ENCODE measurements at regions not wholly inside any gene's neighbourhood (a gene's known extent, or its start where the extent isn't known, plus 50 kb on each side); places are given as distances from the start of the nearest gene placed in this dataset.
"Not testable (repeated sequence)": the region's sequence is repeated elsewhere in the genome, so short reads cannot be mapped to it uniquely, and the experiment has no call there.

DNA sequence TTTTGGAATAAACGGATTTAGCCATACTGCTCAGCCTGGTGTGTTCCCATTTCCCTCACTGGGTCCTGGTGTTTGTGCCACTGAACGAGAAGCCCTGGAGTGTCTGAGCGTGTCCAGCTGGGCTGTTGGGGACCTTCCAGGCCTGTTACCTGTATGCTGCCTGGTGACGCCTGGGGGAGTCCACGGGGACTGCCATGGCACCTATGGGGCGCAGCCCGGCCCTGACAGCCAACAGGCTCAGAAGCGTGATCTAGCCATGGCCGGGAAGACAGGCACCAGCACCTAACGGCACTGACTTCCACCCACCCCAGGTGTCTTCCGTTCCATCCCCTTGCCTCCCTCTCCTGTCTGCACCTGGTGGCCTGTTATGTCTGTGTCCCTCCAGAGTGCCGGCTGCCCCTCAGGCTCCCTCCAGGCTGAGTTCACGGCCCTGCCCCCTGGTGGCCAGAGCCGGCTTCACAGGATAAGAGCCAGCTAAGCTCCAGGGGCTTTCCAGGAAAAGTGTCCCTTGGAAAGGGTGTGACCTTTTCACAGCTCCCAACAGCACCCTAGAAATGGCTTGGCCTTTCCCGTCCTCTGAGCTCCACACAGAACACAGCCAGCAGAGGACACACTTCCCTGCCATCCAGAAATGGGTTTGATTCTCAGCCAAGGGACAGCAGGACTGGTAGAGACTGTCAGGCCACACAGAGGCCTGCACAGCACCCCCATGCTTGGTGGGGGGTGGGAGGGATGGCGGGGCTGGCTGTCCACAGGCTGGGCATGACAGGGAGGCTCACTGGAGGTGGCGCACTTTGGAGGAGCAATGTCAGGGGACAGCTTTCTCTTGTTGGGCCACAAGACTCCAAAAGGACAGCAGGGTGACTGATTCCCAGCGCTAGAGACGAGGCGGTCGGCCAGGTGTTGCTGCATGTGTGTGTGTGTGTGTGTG, 64.0 kb upstream of the LYSMD4 start:
- H2AFZ ChIP-seq (ENCODE audit: low read length); ATAC-seq; H3K9me3 ChIP-seq (ENCODE audit: low read length); H3K36me3 ChIP-seq (ENCODE audit: low read depth, low read length); H3K27me3 ChIP-seq (ENCODE audit: low read length); H3K9ac ChIP-seq (ENCODE audit: low read length); H3K79me2 ChIP-seq (ENCODE audit: low read length); H3K4me1 ChIP-seq (ENCODE audit: insufficient read depth, low read length); H4K20me1 ChIP-seq (ENCODE audit: low read length); CTCF ChIA-PET; H3K27ac ChIP-seq (ENCODE audit: low read length); H3K9me2 ChIP-seq (replicated peaks; ENCODE audit: low read length); POLR2A ChIA-PET (ENCODE audit: unreplicated experiment); DNase-seq; H3K4me3 ChIP-seq (ENCODE audit: low read length); intact Hi-C loops (cut with micrococcal nuclease); H3K4me2 ChIP-seq (ENCODE audit: low read length); H3F3A ChIP-seq (ENCODE audit: low read length, unreplicated experiment); BruUV-seq (replicated peaks): not testable (repeated sequence)

DNA sequence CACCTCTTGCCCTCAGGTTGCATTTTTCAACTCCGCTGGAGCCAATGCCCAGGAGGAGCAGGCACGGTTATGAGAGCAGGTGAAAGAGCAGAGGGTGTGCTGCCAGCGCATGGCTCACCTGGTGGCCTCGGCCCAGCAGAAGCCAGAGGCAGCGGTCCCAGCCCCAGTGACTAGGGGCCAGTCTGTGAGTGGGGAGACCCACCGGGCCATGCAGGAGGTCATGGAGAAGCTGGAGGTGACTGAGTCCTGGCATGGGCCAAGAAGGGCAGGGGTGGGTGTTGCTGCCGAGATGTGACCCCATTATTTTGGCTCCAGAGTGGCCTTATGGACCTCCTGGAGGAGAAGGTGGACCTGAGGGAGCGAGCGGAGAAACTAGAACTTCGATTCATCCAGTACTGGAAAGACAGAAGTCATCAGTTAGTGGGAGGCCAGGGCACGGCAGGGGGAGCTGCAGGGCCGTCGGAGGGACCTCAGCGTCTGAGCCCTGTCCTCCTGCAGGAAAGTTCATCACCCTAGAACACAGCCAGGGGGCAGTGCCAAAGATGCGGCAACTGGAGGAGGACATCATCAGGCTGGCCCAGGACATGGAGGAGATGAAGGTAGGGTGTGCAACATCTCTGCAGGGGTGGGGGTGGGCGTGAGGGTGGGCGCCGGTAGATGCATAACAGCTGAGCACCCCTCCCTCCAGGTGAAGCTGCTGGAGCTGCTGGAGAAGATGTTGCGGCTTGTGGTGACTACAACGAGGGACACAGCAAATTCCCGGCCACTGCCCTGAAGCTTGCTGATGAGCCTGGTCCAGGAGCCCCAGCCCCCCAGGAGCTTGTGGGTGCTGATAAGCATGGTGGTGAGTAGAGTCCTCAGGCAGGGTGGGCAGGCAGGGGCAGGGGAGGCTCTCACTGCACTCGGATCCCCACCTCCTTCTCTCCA, 58.9 kb upstream of the LYSMD4 start:
- H4K20me1 ChIP-seq (ENCODE audit: low read length); H3K4me2 ChIP-seq (ENCODE audit: low read length); intact Hi-C loops (cut with micrococcal nuclease); H3K9ac ChIP-seq (ENCODE audit: low read length); H3K27ac ChIP-seq (ENCODE audit: low read length); H3K9me3 ChIP-seq (ENCODE audit: low read length); ATAC-seq; H3K9me2 ChIP-seq (replicated peaks; ENCODE audit: low read length); H3K4me1 ChIP-seq (ENCODE audit: insufficient read depth, low read length); H3K79me2 ChIP-seq (ENCODE audit: low read length); POLR2A ChIA-PET (ENCODE audit: unreplicated experiment); H3F3A ChIP-seq (ENCODE audit: low read length, unreplicated experiment); DNase-seq; H3K4me3 ChIP-seq (ENCODE audit: low read length); H3K27me3 ChIP-seq (ENCODE audit: low read length); BruUV-seq (replicated peaks); H2AFZ ChIP-seq (ENCODE audit: low read length); CTCF ChIA-PET; H3K36me3 ChIP-seq (ENCODE audit: low read depth, low read length): not testable (repeated sequence)

DNA sequence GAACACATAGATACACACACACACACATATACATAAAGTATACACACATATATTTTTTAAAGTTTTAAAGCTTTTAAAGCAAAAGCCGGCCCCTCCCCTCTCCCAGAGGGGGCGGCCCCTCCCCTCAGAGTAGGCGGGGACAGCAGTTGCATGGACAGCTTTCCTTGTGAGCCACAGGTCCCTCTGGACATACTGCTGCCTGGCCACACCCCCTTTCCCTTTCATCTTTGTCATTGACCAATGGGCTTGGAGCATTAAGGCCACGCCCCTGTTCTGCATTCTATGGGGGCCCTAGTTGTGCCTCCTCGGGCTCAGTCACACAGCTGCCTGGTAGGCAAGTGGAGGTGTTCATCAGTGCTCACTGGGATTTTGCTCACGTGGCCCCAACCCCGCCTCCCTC, 57.5 kb upstream of the LYSMD4 start:
- H3K36me3 ChIP-seq (ENCODE audit: low read depth, low read length); H3K9me3 ChIP-seq (ENCODE audit: low read length); H3K4me3 ChIP-seq (ENCODE audit: low read length); ATAC-seq; BruUV-seq (replicated peaks); intact Hi-C loops (cut with micrococcal nuclease); H2AFZ ChIP-seq (ENCODE audit: low read length); DNase-seq; CTCF ChIA-PET; H3K79me2 ChIP-seq (ENCODE audit: low read length); POLR2A ChIA-PET (ENCODE audit: unreplicated experiment); H3K4me2 ChIP-seq (ENCODE audit: low read length); H3K9me2 ChIP-seq (replicated peaks; ENCODE audit: low read length); H3K27me3 ChIP-seq (ENCODE audit: low read length); H3K27ac ChIP-seq (ENCODE audit: low read length); H3K4me1 ChIP-seq (ENCODE audit: insufficient read depth, low read length); H4K20me1 ChIP-seq (ENCODE audit: low read length); H3F3A ChIP-seq (ENCODE audit: low read length, unreplicated experiment); H3K9ac ChIP-seq (ENCODE audit: low read length): not testable (repeated sequence)

DNA sequence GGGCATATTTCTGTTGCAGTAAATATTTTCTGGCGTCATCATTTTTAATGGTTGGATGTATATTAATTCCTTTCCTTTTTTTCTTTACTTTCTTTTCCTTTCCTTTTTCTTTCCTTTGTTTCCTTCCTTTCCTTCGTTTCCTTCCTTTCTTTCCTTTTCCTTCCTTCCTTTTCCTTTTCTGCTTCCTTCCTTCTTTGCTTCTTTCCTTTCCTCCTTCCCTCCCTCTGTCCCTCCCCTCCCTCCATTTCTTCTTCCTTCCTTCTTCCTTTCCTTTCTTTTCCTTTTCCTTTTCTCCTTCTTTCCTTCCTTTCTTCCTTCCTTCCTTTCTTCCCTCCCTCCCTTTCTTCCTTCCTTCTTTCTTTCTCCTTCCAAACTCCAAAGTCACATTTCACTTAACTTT, 54.9 kb upstream of the LYSMD4 start:
- no peaks in the 10 kb centered on the region for H3K36me3 ChIP-seq (ENCODE audit: low read depth, low read length)
- ChIA-PET CTCF (no interaction called here), POLR2A (ENCODE audit: unreplicated experiment) (no interaction called here)
- DNase-seq (no peak), ATAC-seq (no peak)
- H2AFZ ChIP-seq (ENCODE audit: low read length): no peak overlapping the region
- no peak overlapping the region for H3K4me2 ChIP-seq (ENCODE audit: low read length)
- H3K27ac ChIP-seq (ENCODE audit: low read length): no peak overlapping the region
- H3K27me3 ChIP-seq (ENCODE audit: low read length): peaks cover 10% of the 10 kb centered on the region; the same call in 1 of the 2 replicates
- no peaks in the 10 kb centered on the region for H4K20me1 ChIP-seq (ENCODE audit: low read length)
- no peaks in the 10 kb centered on the region for H3K4me1 ChIP-seq (ENCODE audit: insufficient read depth, low read length)
- no peaks in the 10 kb centered on the region for H3K79me2 ChIP-seq (ENCODE audit: low read length)
- H3K9ac ChIP-seq (ENCODE audit: low read length): no peak overlapping the region
- no TSS peak for BruUV-seq (replicated peaks)
- no peaks in the 10 kb centered on the region for H3F3A ChIP-seq (ENCODE audit: low read length, unreplicated experiment)
- no peak overlapping the region for H3K4me3 ChIP-seq (ENCODE audit: low read length)
- H3K9me3 ChIP-seq (ENCODE audit: low read length): no peaks in the 10 kb centered on the region
- H3K9me2 ChIP-seq (replicated peaks; ENCODE audit: low read length): no peaks in the 10 kb centered on the region
- intact Hi-C loops (cut with micrococcal nuclease): no loop called here
- no peak for TF ChIP-seq EZH2 (IDR thresholded peaks at IDR 0.05; ENCODE audit: low read length, unreplicated experiment)
- no peak for TF ChIP-seq EZH2phosphoT487 (IDR thresholded peaks at IDR 0.05; ENCODE audit: borderline replicate concordance, low read length)
- TF ChIP-seq, protein P1, sequence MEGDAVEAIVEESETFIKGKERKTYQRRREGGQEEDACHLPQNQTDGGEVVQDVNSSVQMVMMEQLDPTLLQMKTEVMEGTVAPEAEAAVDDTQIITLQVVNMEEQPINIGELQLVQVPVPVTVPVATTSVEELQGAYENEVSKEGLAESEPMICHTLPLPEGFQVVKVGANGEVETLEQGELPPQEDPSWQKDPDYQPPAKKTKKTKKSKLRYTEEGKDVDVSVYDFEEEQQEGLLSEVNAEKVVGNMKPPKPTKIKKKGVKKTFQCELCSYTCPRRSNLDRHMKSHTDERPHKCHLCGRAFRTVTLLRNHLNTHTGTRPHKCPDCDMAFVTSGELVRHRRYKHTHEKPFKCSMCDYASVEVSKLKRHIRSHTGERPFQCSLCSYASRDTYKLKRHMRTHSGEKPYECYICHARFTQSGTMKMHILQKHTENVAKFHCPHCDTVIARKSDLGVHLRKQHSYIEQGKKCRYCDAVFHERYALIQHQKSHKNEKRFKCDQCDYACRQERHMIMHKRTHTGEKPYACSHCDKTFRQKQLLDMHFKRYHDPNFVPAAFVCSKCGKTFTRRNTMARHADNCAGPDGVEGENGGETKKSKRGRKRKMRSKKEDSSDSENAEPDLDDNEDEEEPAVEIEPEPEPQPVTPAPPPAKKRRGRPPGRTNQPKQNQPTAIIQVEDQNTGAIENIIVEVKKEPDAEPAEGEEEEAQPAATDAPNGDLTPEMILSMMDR (conservative IDR thresholded peaks at IDR 0.05; ENCODE audit: low read depth, low read length): no peak

DNA sequence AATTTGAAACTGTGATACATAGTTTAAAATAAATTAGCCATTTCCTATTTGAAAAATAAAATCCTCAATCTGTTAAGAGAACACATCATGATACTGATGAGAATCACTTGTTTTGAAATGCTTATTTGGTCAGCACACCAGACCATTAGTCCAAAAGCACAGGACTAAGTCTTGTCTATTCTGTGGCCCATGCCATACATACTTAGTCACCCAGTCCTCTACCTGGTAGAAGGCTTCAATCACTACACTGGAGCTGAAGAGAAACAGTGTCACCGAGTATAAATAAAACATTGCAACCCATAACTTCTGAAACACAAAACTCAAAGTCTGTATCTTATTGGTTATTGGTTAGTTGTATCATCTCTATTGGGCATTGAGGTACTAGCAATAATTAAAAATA, 51.6 kb upstream of the LYSMD4 start:
- H3K27ac ChIP-seq (ENCODE audit: low read length); H3F3A ChIP-seq (ENCODE audit: low read length, unreplicated experiment); ATAC-seq; H3K79me2 ChIP-seq (ENCODE audit: low read length); H2AFZ ChIP-seq (ENCODE audit: low read length); DNase-seq; H3K36me3 ChIP-seq (ENCODE audit: low read depth, low read length); intact Hi-C loops (cut with micrococcal nuclease); H3K9me3 ChIP-seq (ENCODE audit: low read length); POLR2A ChIA-PET (ENCODE audit: unreplicated experiment); H4K20me1 ChIP-seq (ENCODE audit: low read length); H3K4me2 ChIP-seq (ENCODE audit: low read length); CTCF ChIA-PET; H3K9ac ChIP-seq (ENCODE audit: low read length); H3K9me2 ChIP-seq (replicated peaks; ENCODE audit: low read length); BruUV-seq (replicated peaks); H3K4me1 ChIP-seq (ENCODE audit: insufficient read depth, low read length); H3K4me3 ChIP-seq (ENCODE audit: low read length): not testable (repeated sequence)
- peaks cover 22% of the 10 kb centered on the region for H3K27me3 ChIP-seq (ENCODE audit: low read length)
